SK-N-SH (cell line): ENCODE measurements at regions not wholly inside any gene's neighbourhood (a gene's known extent, or its start where the extent isn't known, plus 50 kb on each side); places are given as distances from the start of the nearest gene placed in this dataset.
A peak's percentile ranks its signal among the peaks of the same experiment; 100 is the strongest.

Experiments
- CTCF ChIA-PET: fragments of 300-600, 350-600 bp; formaldehyde crosslinking; extraction: SDS; loops from one replicate; lab custom pipeline; 2021; lab: Yijun Ruan, JAX
- POLR2A ChIA-PET: fragments of 350-600 bp; sonication (Branson Sonifier 250); formaldehyde crosslinking; extraction: SDS; loops from one replicate; lab custom pipeline; 2020; ENCODE audit warnings: antibody characterized with exemption, inconsistent platforms; lab: Yijun Ruan, JAX
- DNase-seq: peaks from one replicate; pipeline ENCODE4 v3.0.0; 2012
- H2AFZ ChIP-seq: fragments of 200-600 bp; sonication (generic); 2 replicates; pipeline ENCODE4 v1.8.1; 2016; ENCODE audit warnings: antibody characterized with exemption, mild to moderate bottlenecking, low read depth
- H3F3A ChIP-seq: fragments of 200-600 bp; sonication (generic); replicated peaks from 2 replicates; pipeline ENCODE3; 2016; ENCODE audit warnings: antibody characterized with exemption, mild to moderate bottlenecking; ENCODE audit not compliant: insufficient read depth
- H3K27ac ChIP-seq, 2 experiments: fragments of 200-500 bp in 1 of 2; fragments of 200-600 bp in 1 of 2; sonication (Bioruptor generic) in 1 of 2; sonication (generic), shearing (Covaris generic) in 1 of 2; 2 replicates each; pipeline versions ENCODE4 v1.5.1 to v1.6.1; 2014 to 2016; ENCODE audit warnings: low read depth in 2 of 2, inconsistent platforms in 1 of 2, low read length in 1 of 2, mild to moderate bottlenecking in 1 of 2, mixed read lengths in 1 of 2
- H3K27me3 ChIP-seq: fragments of 200-600 bp; sonication (generic), shearing (Covaris generic); 2 replicates; pipeline ENCODE4 v1.6.1; 2016; ENCODE audit warnings: mixed run types; ENCODE audit not compliant: insufficient read depth
- H3K36me3 ChIP-seq, 2 experiments: fragments of 200-500 bp in 1 of 2; fragments of 200-600 bp in 1 of 2; sonication (Bioruptor generic) in 1 of 2; sonication (generic) in 1 of 2; replicated peaks in 1 of 2; 2 replicates each; pipeline versions ENCODE3 to v1.5.1; 2014 to 2016; ENCODE audit warnings: low read length in 1 of 2, mild to moderate bottlenecking in 1 of 2; ENCODE audit not compliant: insufficient read depth in 2 of 2, control insufficient read depth in 1 of 2
- H3K4me1 ChIP-seq, 2 experiments: fragments of 200-500 bp in 1 of 2; fragments of 200-600 bp in 1 of 2; sonication (Bioruptor generic) in 1 of 2; sonication (generic), shearing (Covaris generic) in 1 of 2; 2 replicates each; pipeline versions ENCODE4 v1.5.1 to v1.6.1; 2014 to 2016; ENCODE audit warnings: low read depth in 1 of 2, low read length in 1 of 2, mixed run types in 1 of 2; ENCODE audit not compliant: insufficient read depth in 2 of 2, control insufficient read depth in 1 of 2
- H3K4me2 ChIP-seq: fragments of 200-600 bp; sonication (generic), shearing (Covaris generic); 2 replicates; pipeline ENCODE4 v1.6.1; 2017; ENCODE audit warnings: mixed run types
- H3K4me3 ChIP-seq, 2 experiments: fragments of 200-500 bp in 1 of 2; fragments of 200-600 bp in 1 of 2; sonication (Bioruptor generic) in 1 of 2; sonication (generic), shearing (Covaris generic) in 1 of 2; 2 replicates each; pipeline versions ENCODE4 v1.5.1 to v1.8.1; 2014 to 2016; ENCODE audit warnings: low read depth in 2 of 2, inconsistent platforms in 1 of 2, low read length in 1 of 2, mild to moderate bottlenecking in 1 of 2, mixed read lengths in 1 of 2, moderate library complexity in 1 of 2
- H3K79me2 ChIP-seq: fragments of 200-600 bp; sonication (generic); 2 replicates; pipeline ENCODE4 v1.8.1; 2017; ENCODE audit warnings: mild to moderate bottlenecking; ENCODE audit not compliant: insufficient read depth
- H3K9ac ChIP-seq: fragments of 200-600 bp; sonication (generic); 2 replicates; pipeline ENCODE4 v1.6.1; 2017; ENCODE audit warnings: mixed run types
- H3K9me2 ChIP-seq: fragments of 200-600 bp; sonication (generic); 2 replicates; pipeline ENCODE4 v1.6.1; 2017; ENCODE audit warnings: mixed run types
- H3K9me3 ChIP-seq: fragments of 200-600 bp; sonication (generic); 2 replicates; pipeline ENCODE4 v1.6.1; 2017; ENCODE audit warnings: mixed run types, mild to moderate bottlenecking, moderate library complexity
- H4K20me1 ChIP-seq: fragments of 200-600 bp; sonication (generic); 2 replicates; pipeline ENCODE4 v1.6.1; 2017; ENCODE audit warnings: mild to moderate bottlenecking, mixed run types; ENCODE audit not compliant: insufficient read depth
- ELF1 ChIP-seq: IDR thresholded peaks from 2 replicates; pipeline ENCODE4 v1.4.0; 2012
- EP300 ChIP-seq, 2 experiments: IDR thresholded peaks; 2 replicates each; pipeline versions ENCODE4 v1.4.0 to v1.6.1; 2012; ENCODE audit warnings: borderline replicate concordance in 1 of 2, low read depth in 1 of 2, low read length in 1 of 2
- FOXJ3 ChIP-seq: sonication (generic); formaldehyde crosslinking; IDR thresholded peaks from 2 replicates; pipeline ENCODE4 v1.5.1; 2020; ENCODE audit warnings: mild to moderate bottlenecking, missing genetic modification reagents
- FOXM1 ChIP-seq: IDR thresholded peaks from 2 replicates; pipeline ENCODE4 v1.4.0; 2012; ENCODE audit warnings: low read depth, mild to moderate bottlenecking
- GATA2 ChIP-seq: sonication (generic); formaldehyde crosslinking; IDR thresholded peaks from 2 replicates; pipeline ENCODE4 v1.5.0; 2020; ENCODE audit warnings: mild to moderate bottlenecking, missing genetic modification reagents
- MEF2A ChIP-seq: IDR thresholded peaks from 2 replicates; pipeline ENCODE4 v1.4.0; 2012; ENCODE audit warnings: low read depth, borderline replicate concordance
- MXI1 ChIP-seq: IDR thresholded peaks from 2 replicates; pipeline ENCODE4 v1.6.1; 2012; ENCODE audit warnings: mild to moderate bottlenecking, low read depth, low read length, improper control_type of control experiment
- RAD21 ChIP-seq: IDR thresholded peaks from 2 replicates; pipeline ENCODE4 v1.6.1; 2012; ENCODE audit warnings: mild to moderate bottlenecking, low read length
- RCOR1 ChIP-seq: fragments of 150-350 bp; IDR thresholded peaks from 2 replicates; pipeline ENCODE4 v1.6.1; 2017; ENCODE audit warnings: antibody characterized with exemption, low read length
- RFX5 ChIP-seq: IDR thresholded peaks from 2 replicates; pipeline ENCODE4 v1.6.1; 2012; ENCODE audit warnings: mild to moderate bottlenecking, improper control_type of control experiment, low read length
- SIN3A ChIP-seq: IDR thresholded peaks from 2 replicates; pipeline ENCODE4 v1.6.1; 2012; ENCODE audit warnings: low read depth, mild to moderate bottlenecking, low read length, moderate library complexity, borderline replicate concordance
- SMC3 ChIP-seq: IDR thresholded peaks from 2 replicates; pipeline ENCODE4 v1.6.1; 2012; ENCODE audit warnings: low read depth, low read length, improper control_type of control experiment
- TCF12 ChIP-seq: IDR thresholded peaks from 2 replicates; pipeline ENCODE4 v1.4.0; 2012
- TEAD4 ChIP-seq: IDR thresholded peaks from 2 replicates; pipeline ENCODE4 v1.4.0; 2012; ENCODE audit warnings: mild to moderate bottlenecking, borderline replicate concordance; ENCODE audit not compliant: insufficient read depth
- YY1 ChIP-seq: IDR thresholded peaks from 2 replicates; pipeline ENCODE4 v1.4.0; 2012; ENCODE audit warnings: low read depth, mild to moderate bottlenecking
- WGBS: methylation state at CpG from one replicate; pipeline ENCODE4 v1.1.6; 2017; ENCODE audit warnings: low lambda C conversion rate; 5-methylcytosine and 5-hydroxymethylcytosine counted together
- TF ChIP-seq, protein P1 (sequence below): fragments of 200-600 bp; sonication (generic); IDR thresholded peaks from 2 replicates; pipeline ENCODE4 v1.6.1; 2017; ENCODE audit warnings: antibody characterized with exemption, mild to moderate bottlenecking, moderate library complexity
- TF ChIP-seq, protein P2 (sequence below): fragments of 150-350 bp; IDR thresholded peaks from 2 replicates; pipeline ENCODE4 v1.6.1; 2016; ENCODE audit warnings: mild to moderate bottlenecking, low read depth, low read length
- TF ChIP-seq, protein P3 (sequence below): IDR thresholded peaks from 2 replicates; pipeline ENCODE4; 2012
- TF ChIP-seq, protein P4 (sequence below): IDR thresholded peaks from 2 replicates; pipeline ENCODE4 v1.4.0; 2012; ENCODE audit warnings: low read depth, borderline replicate concordance

DNA sequence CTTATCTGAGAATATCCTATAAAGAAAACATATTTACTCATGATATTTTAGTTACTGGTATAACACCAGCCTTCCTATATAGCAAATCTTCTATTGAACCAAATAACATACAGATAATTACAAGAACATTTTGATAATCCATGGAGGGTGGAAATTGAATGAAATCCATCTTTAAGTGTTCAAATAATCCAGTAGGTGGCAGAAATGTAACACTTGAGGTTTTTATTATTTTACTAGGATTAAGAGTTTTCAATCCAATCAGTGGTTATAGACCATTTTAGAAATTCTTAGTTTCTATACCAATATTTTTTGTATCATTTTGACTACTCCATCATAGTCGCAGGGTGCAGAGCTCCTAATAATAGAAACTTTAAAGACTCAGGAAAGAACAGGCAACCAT is 101.9 kb upstream of the KCNH8 start:
- no peaks in the 10 kb centered on the region for H4K20me1 ChIP-seq
- H3K4me1 ChIP-seq, result no peaks in the 10 kb centered on the region
- H3K9me3 ChIP-seq, result no peaks in the 10 kb centered on the region
- DNase-seq, result peak; percentile 10
- 39% methylated on average over 1 of the region's 1 CpG for WGBS
- POLR2A ChIA-PET, result no interaction called here
- no peaks in the 10 kb centered on the region for H3K9me2 ChIP-seq
- H3K4me3 ChIP-seq, result no peak overlapping the region
- H3K9ac ChIP-seq, result no peak overlapping the region
- H3K79me2 ChIP-seq, result no peaks in the 10 kb centered on the region
- TF ChIP-seq, protein P1, sequence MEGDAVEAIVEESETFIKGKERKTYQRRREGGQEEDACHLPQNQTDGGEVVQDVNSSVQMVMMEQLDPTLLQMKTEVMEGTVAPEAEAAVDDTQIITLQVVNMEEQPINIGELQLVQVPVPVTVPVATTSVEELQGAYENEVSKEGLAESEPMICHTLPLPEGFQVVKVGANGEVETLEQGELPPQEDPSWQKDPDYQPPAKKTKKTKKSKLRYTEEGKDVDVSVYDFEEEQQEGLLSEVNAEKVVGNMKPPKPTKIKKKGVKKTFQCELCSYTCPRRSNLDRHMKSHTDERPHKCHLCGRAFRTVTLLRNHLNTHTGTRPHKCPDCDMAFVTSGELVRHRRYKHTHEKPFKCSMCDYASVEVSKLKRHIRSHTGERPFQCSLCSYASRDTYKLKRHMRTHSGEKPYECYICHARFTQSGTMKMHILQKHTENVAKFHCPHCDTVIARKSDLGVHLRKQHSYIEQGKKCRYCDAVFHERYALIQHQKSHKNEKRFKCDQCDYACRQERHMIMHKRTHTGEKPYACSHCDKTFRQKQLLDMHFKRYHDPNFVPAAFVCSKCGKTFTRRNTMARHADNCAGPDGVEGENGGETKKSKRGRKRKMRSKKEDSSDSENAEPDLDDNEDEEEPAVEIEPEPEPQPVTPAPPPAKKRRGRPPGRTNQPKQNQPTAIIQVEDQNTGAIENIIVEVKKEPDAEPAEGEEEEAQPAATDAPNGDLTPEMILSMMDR, result peak; percentile 52
- no peak for TF ChIP-seq YY1
- TF ChIP-seq FOXM1, result no peak
- TF ChIP-seq SMC3, result no peak
- TF ChIP-seq RAD21, result peak; percentile 58
- CTCF ChIA-PET, result interaction anchor here (1.0 to 2.7 kb wide), 5 partner anchors 9 to 820 kb away, joined by 3 to 14 read pairs (median 4); no protein-coding TSS in a partner anchor
- H3K36me3 ChIP-seq, result no peaks in the 10 kb centered on the region
- H3K27ac ChIP-seq, result no peak overlapping the region
- H3F3A ChIP-seq, result no peaks in the 10 kb centered on the region
- H3K27me3 ChIP-seq, result no peaks in the 10 kb centered on the region
- H3K4me2 ChIP-seq, result no peak overlapping the region
- H2AFZ ChIP-seq, result no peak overlapping the region

DNA sequence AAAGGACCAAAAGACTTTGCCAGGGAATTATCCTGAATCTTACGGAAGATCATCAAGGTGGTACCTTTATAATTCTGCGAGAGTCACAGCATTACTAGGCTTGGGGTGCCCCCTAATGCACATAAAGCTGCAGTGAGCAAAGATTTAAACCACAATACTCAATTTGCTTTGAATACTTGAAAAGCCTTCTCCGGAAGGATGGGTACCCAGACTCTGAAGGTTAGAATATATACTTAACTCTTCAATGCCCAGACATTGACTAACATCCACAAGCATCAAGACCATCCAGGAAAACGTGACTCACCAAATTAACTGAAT is 117.8 kb upstream of the KCNH8 start:
- no peaks in the 10 kb centered on the region for H3K36me3 ChIP-seq
- TF ChIP-seq MEF2A (no peak), TEAD4 (no peak), MXI1 (no peak), SIN3A (no peak), GATA2 (no peak), EP300 (IDR thresholded peaks at IDR 0.05; ENCODE audit: borderline replicate concordance in 1 of 2, low read depth in 1 of 2, low read length in 1 of 2) (no peak), RFX5 (no peak), RAD21 (peak; percentile 59), FOXJ3 (no peak), ELF1 (no peak), RCOR1 (no peak), TCF12 (no peak), FOXM1 (no peak)
- TF ChIP-seq, protein P1, result peak; percentile 42
- TF ChIP-seq, protein P2, sequence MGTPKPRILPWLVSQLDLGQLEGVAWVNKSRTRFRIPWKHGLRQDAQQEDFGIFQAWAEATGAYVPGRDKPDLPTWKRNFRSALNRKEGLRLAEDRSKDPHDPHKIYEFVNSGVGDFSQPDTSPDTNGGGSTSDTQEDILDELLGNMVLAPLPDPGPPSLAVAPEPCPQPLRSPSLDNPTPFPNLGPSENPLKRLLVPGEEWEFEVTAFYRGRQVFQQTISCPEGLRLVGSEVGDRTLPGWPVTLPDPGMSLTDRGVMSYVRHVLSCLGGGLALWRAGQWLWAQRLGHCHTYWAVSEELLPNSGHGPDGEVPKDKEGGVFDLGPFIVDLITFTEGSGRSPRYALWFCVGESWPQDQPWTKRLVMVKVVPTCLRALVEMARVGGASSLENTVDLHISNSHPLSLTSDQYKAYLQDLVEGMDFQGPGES, result no peak
- TF ChIP-seq, protein P3, sequence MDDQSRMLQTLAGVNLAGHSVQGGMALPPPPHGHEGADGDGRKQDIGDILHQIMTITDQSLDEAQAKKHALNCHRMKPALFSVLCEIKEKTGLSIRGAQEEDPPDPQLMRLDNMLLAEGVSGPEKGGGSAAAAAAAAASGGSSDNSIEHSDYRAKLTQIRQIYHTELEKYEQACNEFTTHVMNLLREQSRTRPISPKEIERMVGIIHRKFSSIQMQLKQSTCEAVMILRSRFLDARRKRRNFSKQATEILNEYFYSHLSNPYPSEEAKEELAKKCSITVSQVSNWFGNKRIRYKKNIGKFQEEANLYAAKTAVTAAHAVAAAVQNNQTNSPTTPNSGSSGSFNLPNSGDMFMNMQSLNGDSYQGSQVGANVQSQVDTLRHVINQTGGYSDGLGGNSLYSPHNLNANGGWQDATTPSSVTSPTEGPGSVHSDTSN, result no peak
- TF ChIP-seq, protein P4, sequence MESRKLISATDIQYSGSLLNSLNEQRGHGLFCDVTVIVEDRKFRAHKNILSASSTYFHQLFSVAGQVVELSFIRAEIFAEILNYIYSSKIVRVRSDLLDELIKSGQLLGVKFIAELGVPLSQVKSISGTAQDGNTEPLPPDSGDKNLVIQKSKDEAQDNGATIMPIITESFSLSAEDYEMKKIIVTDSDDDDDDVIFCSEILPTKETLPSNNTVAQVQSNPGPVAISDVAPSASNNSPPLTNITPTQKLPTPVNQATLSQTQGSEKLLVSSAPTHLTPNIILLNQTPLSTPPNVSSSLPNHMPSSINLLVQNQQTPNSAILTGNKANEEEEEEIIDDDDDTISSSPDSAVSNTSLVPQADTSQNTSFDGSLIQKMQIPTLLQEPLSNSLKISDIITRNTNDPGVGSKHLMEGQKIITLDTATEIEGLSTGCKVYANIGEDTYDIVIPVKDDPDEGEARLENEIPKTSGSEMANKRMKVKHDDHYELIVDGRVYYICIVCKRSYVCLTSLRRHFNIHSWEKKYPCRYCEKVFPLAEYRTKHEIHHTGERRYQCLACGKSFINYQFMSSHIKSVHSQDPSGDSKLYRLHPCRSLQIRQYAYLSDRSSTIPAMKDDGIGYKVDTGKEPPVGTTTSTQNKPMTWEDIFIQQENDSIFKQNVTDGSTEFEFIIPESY, result no peak
- ChIA-PET POLR2A (no interaction called here), CTCF (interaction anchor here (1.1 kb wide), 1 partner anchor 27 kb away, joined by 3 read pairs; no protein-coding TSS in a partner anchor)
- no peaks in the 10 kb centered on the region for H3K9me3 ChIP-seq
- 42% methylated on average over 4 of the region's 4 CpGs for WGBS
- H2AFZ ChIP-seq, result no peak overlapping the region
- H3K9ac ChIP-seq, result no peak overlapping the region
- no peaks in the 10 kb centered on the region for H3K9me2 ChIP-seq
- no peaks in the 10 kb centered on the region for H4K20me1 ChIP-seq
- peak; percentile 3 for DNase-seq
- no peak overlapping the region for H3K4me2 ChIP-seq
- H3K79me2 ChIP-seq, result no peaks in the 10 kb centered on the region
- H3F3A ChIP-seq, result no peaks in the 10 kb centered on the region
- no peak overlapping the region for H3K27ac ChIP-seq
- H3K4me1 ChIP-seq, result no peaks in the 10 kb centered on the region
- H3K4me3 ChIP-seq, result no peak overlapping the region
- no peaks in the 10 kb centered on the region for H3K27me3 ChIP-seq
